ENCODE measurements at regions not wholly inside any gene's neighbourhood (a gene's known extent, or its start where the extent isn't known, plus 50 kb on each side); places are given as distances from the start of the nearest gene placed in this dataset.

DNA sequence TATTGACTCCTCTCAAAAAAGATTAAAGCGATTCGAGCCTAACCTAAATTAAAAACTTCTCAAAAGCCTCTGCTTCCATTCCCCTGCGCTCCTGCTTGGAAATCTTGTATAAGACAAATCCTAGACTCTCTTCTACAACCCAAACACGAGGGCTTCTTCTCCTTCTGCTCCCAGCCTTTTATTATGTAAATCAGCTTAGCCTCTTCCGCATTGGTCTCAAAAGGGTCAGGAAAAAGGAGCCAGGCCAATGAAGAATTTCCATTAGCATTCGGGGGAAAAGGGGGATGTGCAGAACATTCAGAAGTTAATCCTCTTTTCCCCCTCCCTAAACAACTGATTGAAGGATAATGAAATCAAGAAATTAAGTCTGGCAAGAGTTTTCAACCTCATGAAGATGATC is 107.9 kb downstream of the FAM124B start:
- TF ChIP-seq, protein P1, sequence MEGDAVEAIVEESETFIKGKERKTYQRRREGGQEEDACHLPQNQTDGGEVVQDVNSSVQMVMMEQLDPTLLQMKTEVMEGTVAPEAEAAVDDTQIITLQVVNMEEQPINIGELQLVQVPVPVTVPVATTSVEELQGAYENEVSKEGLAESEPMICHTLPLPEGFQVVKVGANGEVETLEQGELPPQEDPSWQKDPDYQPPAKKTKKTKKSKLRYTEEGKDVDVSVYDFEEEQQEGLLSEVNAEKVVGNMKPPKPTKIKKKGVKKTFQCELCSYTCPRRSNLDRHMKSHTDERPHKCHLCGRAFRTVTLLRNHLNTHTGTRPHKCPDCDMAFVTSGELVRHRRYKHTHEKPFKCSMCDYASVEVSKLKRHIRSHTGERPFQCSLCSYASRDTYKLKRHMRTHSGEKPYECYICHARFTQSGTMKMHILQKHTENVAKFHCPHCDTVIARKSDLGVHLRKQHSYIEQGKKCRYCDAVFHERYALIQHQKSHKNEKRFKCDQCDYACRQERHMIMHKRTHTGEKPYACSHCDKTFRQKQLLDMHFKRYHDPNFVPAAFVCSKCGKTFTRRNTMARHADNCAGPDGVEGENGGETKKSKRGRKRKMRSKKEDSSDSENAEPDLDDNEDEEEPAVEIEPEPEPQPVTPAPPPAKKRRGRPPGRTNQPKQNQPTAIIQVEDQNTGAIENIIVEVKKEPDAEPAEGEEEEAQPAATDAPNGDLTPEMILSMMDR (IDR thresholded peaks at IDR 0.05): no peak
- TF ChIP-seq POLR2AphosphoS5 (IDR thresholded peaks at IDR 0.05) (no peak), POLR2A (IDR thresholded peaks at IDR 0.05) (no peak), EP300 (IDR thresholded peaks at IDR 0.05; ENCODE audit: low read depth) (no peak)

All from transverse colon (tissue), 4 donors.